GM18507 (cell line): ENCODE measurements at regions not wholly inside any gene's neighbourhood (a gene's known extent, or its start where the extent isn't known, plus 50 kb on each side); places are given as distances from the start of the nearest gene placed in this dataset.
A peak's percentile ranks its signal among the peaks of the same experiment; 100 is the strongest.

Experiments
- DNase-seq: peaks from one replicate; pipeline ENCODE4 v3.0.0; 2011; ENCODE audit warnings: low read depth; ENCODE audit not compliant: insufficient read length; ENCODE audit errors: extremely low spot score
- FAIRE-seq: peaks from 2 replicates; lab custom pipeline; 2011; peaks lifted over from hg19 to GRCh38; lab: Jason Lieb, UNC

DNA sequence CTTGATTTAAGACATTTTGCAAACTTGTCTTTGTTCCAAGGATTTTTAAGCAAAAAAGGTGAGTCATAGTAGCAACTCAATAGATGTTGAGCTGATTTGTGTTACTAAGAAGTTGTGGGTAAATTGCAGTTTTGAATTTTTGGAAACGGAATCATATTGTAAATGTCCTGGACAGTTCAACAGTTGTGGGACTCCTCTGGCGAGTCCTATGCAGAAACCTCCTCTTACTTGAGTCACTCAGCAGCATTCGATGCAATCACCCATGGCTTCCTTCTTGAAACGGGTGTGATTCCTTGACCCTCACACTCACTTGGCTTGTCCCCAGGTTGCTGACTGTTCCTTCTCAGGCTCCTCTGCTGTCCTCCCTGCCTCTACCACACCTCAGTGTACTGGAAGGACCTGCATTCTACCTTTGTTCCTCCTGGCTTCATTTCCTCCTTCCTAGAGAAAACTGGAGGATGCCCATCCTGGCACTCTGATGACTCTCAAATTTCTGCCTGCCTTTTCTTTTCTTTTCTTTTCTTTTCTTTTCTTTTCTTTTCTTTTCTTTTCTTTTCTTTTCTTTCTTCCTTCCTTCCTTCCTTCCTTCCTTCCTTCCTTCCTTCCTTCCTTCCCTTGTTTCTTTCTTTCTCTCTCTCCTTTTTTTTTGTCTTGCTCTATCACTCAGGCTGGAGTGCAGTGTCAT, 52.8 kb upstream of the DGKG start:
- FAIRE-seq, result no peak

DNA sequence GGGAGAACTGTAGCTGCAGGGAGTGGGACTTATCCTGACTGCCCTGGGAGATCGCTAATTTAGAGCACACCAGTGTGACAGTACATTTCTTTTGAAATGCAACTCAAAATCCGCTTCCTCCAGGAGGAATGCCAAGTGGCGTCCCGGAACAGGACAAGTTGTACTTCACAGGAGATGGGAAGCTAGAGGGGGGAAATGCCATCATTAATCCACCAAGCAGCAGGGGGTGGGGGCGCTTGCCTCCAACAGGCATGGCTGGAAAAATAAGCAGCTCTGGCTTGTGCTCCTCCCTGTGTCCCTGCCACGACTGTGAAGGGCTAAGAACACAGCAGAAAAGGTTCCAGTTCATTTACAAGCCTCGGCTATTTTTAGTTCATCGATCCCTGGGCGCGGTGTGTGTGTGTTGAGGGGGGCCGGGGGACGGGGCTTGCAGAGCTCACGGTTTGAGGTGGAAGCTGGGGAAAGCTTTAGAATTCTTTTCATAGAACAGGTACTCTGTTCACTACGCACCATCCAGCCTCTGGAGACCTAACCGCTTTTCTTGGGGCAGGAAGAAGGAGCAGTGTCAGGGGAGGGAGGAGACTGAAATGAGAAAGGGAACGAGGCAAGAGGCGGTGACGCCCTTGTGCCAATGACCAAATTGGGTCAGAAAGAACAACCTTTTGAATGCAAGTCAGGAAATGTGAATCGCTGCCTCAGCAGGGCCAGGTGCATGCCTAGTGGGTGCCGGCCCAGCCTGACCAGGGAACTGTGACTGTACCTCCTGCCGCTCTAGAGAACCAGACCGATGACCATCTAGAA, 51.8 kb upstream of the DGKG start:
- DNase-seq, result peak; percentile 11
- peak; percentile 67 for FAIRE-seq

More for the DNA sequence above, 52.8 kb upstream of the DGKG start:
- no peak for DNase-seq

DNA sequence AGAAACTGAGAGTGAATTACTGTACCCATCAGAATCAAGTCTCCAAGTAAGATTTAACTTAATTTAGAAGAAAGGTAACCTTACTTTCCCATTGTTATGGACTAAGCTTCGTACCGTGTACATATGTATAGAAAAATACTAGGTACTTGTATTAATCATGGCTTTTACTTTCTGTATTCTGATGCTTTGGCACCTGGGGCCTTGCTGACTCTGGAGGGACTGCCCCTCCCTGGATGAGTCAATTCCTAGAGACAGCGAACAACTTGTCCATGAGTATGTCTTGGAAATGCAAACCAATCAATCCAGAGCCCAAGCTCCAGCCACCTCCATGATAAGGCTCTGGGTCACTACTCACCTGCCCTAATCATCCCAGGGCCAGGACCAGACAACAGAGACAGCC, 50.0 kb upstream of the DGKG start:
- DNase-seq (no peak), FAIRE-seq (no peak)
